Endothelial cell of umbilical vein (primary cell): ENCODE measurements at regions not wholly inside any gene's neighbourhood (a gene's known extent, or its start where the extent isn't known, plus 50 kb on each side); places are given as distances from the start of the nearest gene placed in this dataset.

Experiments
- BruUV-seq: library from RNA; stranded (reverse); fragments of 400-500 nt; replicated peaks from 2 replicates; lab custom pipeline; 2021; lab: Mats Ljungman, UMichigan
- CTCF ChIA-PET: fragments of 300-600, 350-600 bp; sonication (Branson Sonifier 250); formaldehyde crosslinking; loops from one replicate; lab custom pipeline; 2021; ENCODE audit warnings: antibody characterized with exemption, inconsistent platforms; lab: Charles Lee
- POLR2A ChIA-PET: fragments of 300-600, 350-600 bp; sonication (Branson Sonifier 250); formaldehyde crosslinking; loops from one replicate; lab custom pipeline; 2021; ENCODE audit warnings: antibody characterized with exemption, inconsistent platforms; lab: Charles Lee
- DNase-seq: peaks from one replicate; pipeline ENCODE4 v3.0.0-alpha.2; 2011; ENCODE audit warnings: low read depth, low spot score
- FAIRE-seq: peaks from 2 replicates; lab custom pipeline; 2011; peaks lifted over from hg19 to GRCh38; lab: Jason Lieb, UNC
- H2AFZ ChIP-seq: 2 replicates; pipeline ENCODE4 v1.6.0; 2012; ENCODE audit warnings: low read depth, low read length, control low read depth, inconsistent platforms
- H3K27ac ChIP-seq: 2 replicates; pipeline ENCODE4 v1.5.1; 2011; ENCODE audit warnings: low read depth, mild to moderate bottlenecking, control low read depth, low read length, moderate library complexity; ENCODE audit not compliant: insufficient read depth
- H3K27me3 ChIP-seq, 2 experiments: 2 replicates each; pipeline versions ENCODE4 v1.6.0 to v1.6.1; 2011; ENCODE audit warnings: low read length in 2 of 2, mixed read lengths in 1 of 2; ENCODE audit not compliant: control insufficient read depth in 2 of 2, insufficient read depth in 2 of 2
- H3K36me3 ChIP-seq, 2 experiments: 2 replicates in 1 of 2; 3 replicates in 1 of 2; pipeline ENCODE4 v1.5.1; 2011; ENCODE audit warnings: low read length in 2 of 2, mild to moderate bottlenecking in 1 of 2, moderate library complexity in 1 of 2; ENCODE audit not compliant: control insufficient read depth in 2 of 2, insufficient read depth in 2 of 2; ENCODE audit errors: extremely low read depth in 1 of 2
- H3K4me1 ChIP-seq: 3 replicates; pipeline ENCODE4 v1.5.1; 2011; ENCODE audit warnings: mild to moderate bottlenecking, low read length; ENCODE audit not compliant: control insufficient read depth, insufficient read depth; ENCODE audit errors: extremely low read depth
- H3K4me2 ChIP-seq: 2 replicates; pipeline ENCODE4 v1.6.1; 2011; ENCODE audit warnings: low read length, control low read depth, mixed read lengths; ENCODE audit not compliant: insufficient read depth
- H3K4me3 ChIP-seq, 3 experiments: fragments of 200-600 bp in 1 of 3; sonication (generic), shearing (Covaris generic) in 1 of 3; replicated peaks in 1 of 3; 2 replicates each; pipeline ENCODE4 v1.5.1; 2011 to 2016; ENCODE audit warnings: control low read depth in 3 of 3, low read length in 3 of 3, mild to moderate bottlenecking in 2 of 3, inconsistent platforms in 1 of 3, low read depth in 1 of 3, moderate library complexity in 1 of 3; ENCODE audit not compliant: insufficient read depth in 1 of 3
- H3K79me2 ChIP-seq: 2 replicates; pipeline ENCODE4 v1.6.0; 2012; ENCODE audit warnings: low read length, inconsistent platforms; ENCODE audit not compliant: control insufficient read depth, insufficient read depth
- H3K9ac ChIP-seq: replicated peaks from 2 replicates; pipeline ENCODE3; 2011; ENCODE audit warnings: low read length, control low read depth; ENCODE audit not compliant: insufficient read depth; ENCODE audit errors: extremely low read depth
- H3K9me1 ChIP-seq: replicated peaks from 3 replicates; pipeline ENCODE4 v1.6.0; 2011; ENCODE audit warnings: mild to moderate bottlenecking, low read length; ENCODE audit not compliant: control insufficient read depth, insufficient read depth; ENCODE audit errors: extremely low read depth
- H3K9me3 ChIP-seq: replicated peaks from 2 replicates; pipeline ENCODE4 v1.5.1; 2012; ENCODE audit warnings: low read length, inconsistent platforms; ENCODE audit not compliant: control insufficient read depth, insufficient read depth
- H4K20me1 ChIP-seq: replicated peaks from 2 replicates; pipeline ENCODE3; 2011; ENCODE audit warnings: mild to moderate bottlenecking, low read length; ENCODE audit not compliant: control insufficient read depth, insufficient read depth; ENCODE audit errors: extremely low read depth
- EZH2 ChIP-seq: IDR thresholded peaks from 2 replicates; pipeline ENCODE4 v1.6.1; 2012; ENCODE audit warnings: borderline replicate concordance, low read depth, mild to moderate bottlenecking, moderate library complexity, low read length, inconsistent platforms; ENCODE audit not compliant: severe bottlenecking
- FOS ChIP-seq: IDR thresholded peaks from 2 replicates; pipeline ENCODE4 v1.6.1; 2011; ENCODE audit warnings: mild to moderate bottlenecking, low read length, moderate library complexity, borderline replicate concordance; ENCODE audit not compliant: insufficient read depth
- GATA2 ChIP-seq: IDR thresholded peaks from 2 replicates; pipeline ENCODE4 v1.7.0; 2011; ENCODE audit warnings: low read depth, mild to moderate bottlenecking, moderate library complexity, mixed read lengths, low read length; ENCODE audit not compliant: insufficient read length, insufficient read depth
- JUN ChIP-seq: IDR thresholded peaks from 2 replicates; pipeline ENCODE4 v1.6.1; 2011; ENCODE audit warnings: borderline replicate concordance, low read depth; ENCODE audit not compliant: insufficient read length, insufficient read depth
- MYC ChIP-seq: IDR thresholded peaks from one replicate; pipeline ENCODE4 v1.6.1; 2011; ENCODE audit warnings: mild to moderate bottlenecking, low read depth, low read length
- POLR2A ChIP-seq: IDR thresholded peaks from 2 replicates; pipeline ENCODE4 v1.6.1; 2012; ENCODE audit warnings: low read depth, mild to moderate bottlenecking, control low read depth, low read length
- POLR2AphosphoS5 ChIP-seq: IDR thresholded peaks from 2 replicates; pipeline ENCODE4 v1.6.1; 2012; ENCODE audit warnings: low read depth, mild to moderate bottlenecking, control low read depth, low read length, moderate library complexity; ENCODE audit not compliant: insufficient read depth
- dilution Hi-C: fragments of 300-500 bp; cut with MboI; formaldehyde crosslinking; loops from one replicate; pipeline ENCODE4 v1.15.0; 2019; ENCODE audit warnings: low sequenced_read_pairs; ENCODE audit not compliant: extremely low pct_ligation_motif_present
- intact Hi-C: fragments of 100-400 bp; cut with micrococcal nuclease; formaldehyde crosslinking; loops from one replicate; pipeline ENCODE4 v1.10.0; 2022
- TF ChIP-seq, protein P1 (sequence below), 2 donors: IDR thresholded peaks; 1 replicate in 1 of 2; 2 replicates in 1 of 2; pipeline ENCODE4 v1.5.1; 2011; ENCODE audit warnings: low read length in 2 of 2, mild to moderate bottlenecking in 2 of 2, moderate library complexity in 2 of 2, control low read depth in 1 of 2, inconsistent platforms in 1 of 2, low read depth in 1 of 2; ENCODE audit not compliant: insufficient read depth in 1 of 2; ENCODE audit errors: extremely low read depth in 1 of 2
- TF ChIP-seq, protein P2 (sequence below): IDR thresholded peaks from 2 replicates; pipeline ENCODE4 v1.6.1; 2011; ENCODE audit not compliant: insufficient read depth, insufficient read length

DNA sequence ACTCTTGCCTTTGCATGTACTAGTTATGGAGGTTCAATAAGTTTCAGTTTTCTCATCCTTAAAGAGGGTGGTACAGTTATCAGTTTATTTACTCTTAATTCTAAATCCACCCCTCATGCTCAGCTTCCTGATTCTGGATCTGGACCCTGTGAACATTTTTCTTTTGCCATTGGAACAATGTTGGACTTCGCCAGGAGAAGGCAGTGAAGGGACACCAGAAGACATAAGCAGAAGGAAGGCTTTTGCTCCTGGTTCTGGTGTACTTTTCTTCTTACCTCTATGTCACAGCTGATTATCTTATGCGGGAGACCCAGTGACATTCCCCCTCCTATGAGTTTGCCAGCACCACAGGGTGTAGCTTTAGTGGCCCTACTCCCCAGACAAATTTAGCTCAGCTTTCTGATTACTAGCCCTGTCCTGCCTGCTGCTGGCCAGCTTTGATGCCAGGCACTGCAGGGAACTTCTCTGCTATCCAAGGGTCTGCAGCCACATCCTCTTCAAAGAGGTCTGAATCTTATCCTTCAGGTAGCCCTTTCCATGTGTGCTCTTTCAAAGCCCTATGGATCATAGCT, 466.3 kb upstream of the EPHA3 start:
- POLR2A ChIA-PET, result no interaction called here
- no peaks in the 10 kb centered on the region for H3K36me3 ChIP-seq
- no peaks in the 10 kb centered on the region for H3K79me2 ChIP-seq
- H3K27ac ChIP-seq, result no peak overlapping the region
- no peak overlapping the region for H2AFZ ChIP-seq
- H3K4me2 ChIP-seq, result no peak overlapping the region
- no peaks in the 10 kb centered on the region for H3K9me3 ChIP-seq
- CTCF ChIA-PET, result no interaction called here
- no peak for FAIRE-seq
- no peak overlapping the region for H3K4me3 ChIP-seq
- H3K27me3 ChIP-seq, result no peaks in the 10 kb centered on the region
- intact Hi-C loops, result no loop called here
- H3K9ac ChIP-seq, result no peak overlapping the region
- no peak for TF ChIP-seq GATA2
- TF ChIP-seq, protein P1, sequence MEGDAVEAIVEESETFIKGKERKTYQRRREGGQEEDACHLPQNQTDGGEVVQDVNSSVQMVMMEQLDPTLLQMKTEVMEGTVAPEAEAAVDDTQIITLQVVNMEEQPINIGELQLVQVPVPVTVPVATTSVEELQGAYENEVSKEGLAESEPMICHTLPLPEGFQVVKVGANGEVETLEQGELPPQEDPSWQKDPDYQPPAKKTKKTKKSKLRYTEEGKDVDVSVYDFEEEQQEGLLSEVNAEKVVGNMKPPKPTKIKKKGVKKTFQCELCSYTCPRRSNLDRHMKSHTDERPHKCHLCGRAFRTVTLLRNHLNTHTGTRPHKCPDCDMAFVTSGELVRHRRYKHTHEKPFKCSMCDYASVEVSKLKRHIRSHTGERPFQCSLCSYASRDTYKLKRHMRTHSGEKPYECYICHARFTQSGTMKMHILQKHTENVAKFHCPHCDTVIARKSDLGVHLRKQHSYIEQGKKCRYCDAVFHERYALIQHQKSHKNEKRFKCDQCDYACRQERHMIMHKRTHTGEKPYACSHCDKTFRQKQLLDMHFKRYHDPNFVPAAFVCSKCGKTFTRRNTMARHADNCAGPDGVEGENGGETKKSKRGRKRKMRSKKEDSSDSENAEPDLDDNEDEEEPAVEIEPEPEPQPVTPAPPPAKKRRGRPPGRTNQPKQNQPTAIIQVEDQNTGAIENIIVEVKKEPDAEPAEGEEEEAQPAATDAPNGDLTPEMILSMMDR (IDR thresholded peaks at IDR 0.05; ENCODE audit: extremely low read depth in 1 of 2, insufficient read depth in 1 of 2, low read depth in 1 of 2, low read length in 2 of 2), result no peak
- no peak for TF ChIP-seq JUN
- TF ChIP-seq, protein P2, sequence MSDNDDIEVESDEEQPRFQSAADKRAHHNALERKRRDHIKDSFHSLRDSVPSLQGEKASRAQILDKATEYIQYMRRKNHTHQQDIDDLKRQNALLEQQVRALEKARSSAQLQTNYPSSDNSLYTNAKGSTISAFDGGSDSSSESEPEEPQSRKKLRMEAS, result no peak
- TF ChIP-seq MYC, result no peak
- TF ChIP-seq POLR2AphosphoS5, result no peak
- no peak for TF ChIP-seq POLR2A
- no peak for TF ChIP-seq EZH2
- no peak for TF ChIP-seq FOS
- dilution Hi-C loops, result no loop called here
- H3K4me1 ChIP-seq, result no peaks in the 10 kb centered on the region
- no peak for DNase-seq
- BruUV-seq, result no TSS peak
- H3K9me1 ChIP-seq, result no peaks in the 10 kb centered on the region
- H4K20me1 ChIP-seq, result no peaks in the 10 kb centered on the region
